SK-N-SH (cell line): ENCODE measurements at regions not wholly inside any gene's neighbourhood (a gene's known extent, or its start where the extent isn't known, plus 50 kb on each side); places are given as distances from the start of the nearest gene placed in this dataset.

Experiments used
- CTCF ChIA-PET: fragments of 300-600, 350-600 bp; formaldehyde crosslinking; extraction: SDS; loops from one replicate; lab custom pipeline; 2021; lab: Yijun Ruan, JAX
- POLR2A ChIA-PET: fragments of 350-600 bp; sonication (Branson Sonifier 250); formaldehyde crosslinking; extraction: SDS; loops from one replicate; lab custom pipeline; 2020; ENCODE audit warnings: antibody characterized with exemption, inconsistent platforms; lab: Yijun Ruan, JAX
- DNase-seq: peaks from one replicate; pipeline ENCODE4 v3.0.0; 2012
- H2AFZ ChIP-seq: fragments of 200-600 bp; sonication (generic); 2 replicates; pipeline ENCODE4 v1.8.1; 2016; ENCODE audit warnings: antibody characterized with exemption, mild to moderate bottlenecking, low read depth
- H3F3A ChIP-seq: fragments of 200-600 bp; sonication (generic); replicated peaks from 2 replicates; pipeline ENCODE3; 2016; ENCODE audit warnings: antibody characterized with exemption, mild to moderate bottlenecking; ENCODE audit not compliant: insufficient read depth
- H3K27ac ChIP-seq, 2 experiments: fragments of 200-500 bp in 1 of 2; fragments of 200-600 bp in 1 of 2; sonication (Bioruptor generic) in 1 of 2; sonication (generic), shearing (Covaris generic) in 1 of 2; 2 replicates each; pipeline versions ENCODE4 v1.5.1 to v1.6.1; 2014 to 2016; ENCODE audit warnings: low read depth in 2 of 2, inconsistent platforms in 1 of 2, low read length in 1 of 2, mild to moderate bottlenecking in 1 of 2, mixed read lengths in 1 of 2
- H3K27me3 ChIP-seq: fragments of 200-600 bp; sonication (generic), shearing (Covaris generic); 2 replicates; pipeline ENCODE4 v1.6.1; 2016; ENCODE audit warnings: mixed run types; ENCODE audit not compliant: insufficient read depth
- H3K36me3 ChIP-seq, 2 experiments: fragments of 200-500 bp in 1 of 2; fragments of 200-600 bp in 1 of 2; sonication (Bioruptor generic) in 1 of 2; sonication (generic) in 1 of 2; replicated peaks in 1 of 2; 2 replicates each; pipeline versions ENCODE3 to v1.5.1; 2014 to 2016; ENCODE audit warnings: low read length in 1 of 2, mild to moderate bottlenecking in 1 of 2; ENCODE audit not compliant: insufficient read depth in 2 of 2, control insufficient read depth in 1 of 2
- H3K4me1 ChIP-seq, 2 experiments: fragments of 200-500 bp in 1 of 2; fragments of 200-600 bp in 1 of 2; sonication (Bioruptor generic) in 1 of 2; sonication (generic), shearing (Covaris generic) in 1 of 2; 2 replicates each; pipeline versions ENCODE4 v1.5.1 to v1.6.1; 2014 to 2016; ENCODE audit warnings: low read depth in 1 of 2, low read length in 1 of 2, mixed run types in 1 of 2; ENCODE audit not compliant: insufficient read depth in 2 of 2, control insufficient read depth in 1 of 2
- H3K4me2 ChIP-seq: fragments of 200-600 bp; sonication (generic), shearing (Covaris generic); 2 replicates; pipeline ENCODE4 v1.6.1; 2017; ENCODE audit warnings: mixed run types
- H3K4me3 ChIP-seq, 2 experiments: fragments of 200-500 bp in 1 of 2; fragments of 200-600 bp in 1 of 2; sonication (Bioruptor generic) in 1 of 2; sonication (generic), shearing (Covaris generic) in 1 of 2; 2 replicates each; pipeline versions ENCODE4 v1.5.1 to v1.8.1; 2014 to 2016; ENCODE audit warnings: low read depth in 2 of 2, inconsistent platforms in 1 of 2, low read length in 1 of 2, mild to moderate bottlenecking in 1 of 2, mixed read lengths in 1 of 2, moderate library complexity in 1 of 2
- H3K79me2 ChIP-seq: fragments of 200-600 bp; sonication (generic); 2 replicates; pipeline ENCODE4 v1.8.1; 2017; ENCODE audit warnings: mild to moderate bottlenecking; ENCODE audit not compliant: insufficient read depth
- H3K9ac ChIP-seq: fragments of 200-600 bp; sonication (generic); 2 replicates; pipeline ENCODE4 v1.6.1; 2017; ENCODE audit warnings: mixed run types
- H3K9me2 ChIP-seq: fragments of 200-600 bp; sonication (generic); 2 replicates; pipeline ENCODE4 v1.6.1; 2017; ENCODE audit warnings: mixed run types
- H3K9me3 ChIP-seq: fragments of 200-600 bp; sonication (generic); 2 replicates; pipeline ENCODE4 v1.6.1; 2017; ENCODE audit warnings: mixed run types, mild to moderate bottlenecking, moderate library complexity
- H4K20me1 ChIP-seq: fragments of 200-600 bp; sonication (generic); 2 replicates; pipeline ENCODE4 v1.6.1; 2017; ENCODE audit warnings: mild to moderate bottlenecking, mixed run types; ENCODE audit not compliant: insufficient read depth
- CHD2 ChIP-seq: fragments of 150-350 bp; IDR thresholded peaks from 2 replicates; pipeline ENCODE4 v1.6.1; 2018; ENCODE audit warnings: low read length; ENCODE audit not compliant: partially characterized antibody
- ELF1 ChIP-seq: IDR thresholded peaks from 2 replicates; pipeline ENCODE4 v1.4.0; 2012
- FOSL2 ChIP-seq: IDR thresholded peaks from 2 replicates; pipeline ENCODE4 v1.4.0; 2012; ENCODE audit warnings: low read depth, mild to moderate bottlenecking, moderate library complexity, borderline replicate concordance
- FOXM1 ChIP-seq: IDR thresholded peaks from 2 replicates; pipeline ENCODE4 v1.4.0; 2012; ENCODE audit warnings: low read depth, mild to moderate bottlenecking
- GATA2 ChIP-seq: sonication (generic); formaldehyde crosslinking; IDR thresholded peaks from 2 replicates; pipeline ENCODE4 v1.5.0; 2020; ENCODE audit warnings: mild to moderate bottlenecking, missing genetic modification reagents
- NFIC ChIP-seq: IDR thresholded peaks from 2 replicates; pipeline ENCODE4 v1.4.0; 2012; ENCODE audit warnings: borderline replicate concordance
- RAD21 ChIP-seq: IDR thresholded peaks from 2 replicates; pipeline ENCODE4 v1.6.1; 2012; ENCODE audit warnings: mild to moderate bottlenecking, low read length
- RCOR1 ChIP-seq: fragments of 150-350 bp; IDR thresholded peaks from 2 replicates; pipeline ENCODE4 v1.6.1; 2017; ENCODE audit warnings: antibody characterized with exemption, low read length
- RXRA ChIP-seq: IDR thresholded peaks from 2 replicates; pipeline ENCODE4 v1.4.0; 2012; ENCODE audit warnings: low read depth, mild to moderate bottlenecking, borderline replicate concordance
- SIN3A ChIP-seq: IDR thresholded peaks from 2 replicates; pipeline ENCODE4 v1.6.1; 2012; ENCODE audit warnings: low read depth, mild to moderate bottlenecking, low read length, moderate library complexity, borderline replicate concordance
- SMC3 ChIP-seq: IDR thresholded peaks from 2 replicates; pipeline ENCODE4 v1.6.1; 2012; ENCODE audit warnings: low read depth, low read length, improper control_type of control experiment
- TCF12 ChIP-seq: IDR thresholded peaks from 2 replicates; pipeline ENCODE4 v1.4.0; 2012
- TEAD4 ChIP-seq: IDR thresholded peaks from 2 replicates; pipeline ENCODE4 v1.4.0; 2012; ENCODE audit warnings: mild to moderate bottlenecking, borderline replicate concordance; ENCODE audit not compliant: insufficient read depth
- WGBS: methylation state at CpG from one replicate; pipeline ENCODE4 v1.1.6; 2017; ENCODE audit warnings: low lambda C conversion rate; 5-methylcytosine and 5-hydroxymethylcytosine counted together
- TF ChIP-seq, protein P1 (sequence below): IDR thresholded peaks from 2 replicates; pipeline ENCODE4 v1.6.1; 2012; ENCODE audit warnings: mild to moderate bottlenecking, low read depth, low read length, moderate library complexity
- TF ChIP-seq, protein P2 (sequence below): IDR thresholded peaks from 2 replicates; pipeline ENCODE4 v1.4.0; 2012; ENCODE audit warnings: low read depth, borderline replicate concordance
- TF ChIP-seq, protein P3 (sequence below): fragments of 200-600 bp; sonication (generic); IDR thresholded peaks from 2 replicates; pipeline ENCODE4 v1.6.1; 2017; ENCODE audit warnings: antibody characterized with exemption, mild to moderate bottlenecking, moderate library complexity
- TF ChIP-seq, protein P4 (sequence below): IDR thresholded peaks from 2 replicates; pipeline ENCODE4 v1.4.0; 2012; ENCODE audit warnings: low read depth, borderline replicate concordance
- TF ChIP-seq, protein P5 (sequence below): fragments of 150-350 bp; IDR thresholded peaks from 2 replicates; pipeline ENCODE4 v1.6.1; 2016; ENCODE audit warnings: mild to moderate bottlenecking, low read depth, low read length

DNA sequence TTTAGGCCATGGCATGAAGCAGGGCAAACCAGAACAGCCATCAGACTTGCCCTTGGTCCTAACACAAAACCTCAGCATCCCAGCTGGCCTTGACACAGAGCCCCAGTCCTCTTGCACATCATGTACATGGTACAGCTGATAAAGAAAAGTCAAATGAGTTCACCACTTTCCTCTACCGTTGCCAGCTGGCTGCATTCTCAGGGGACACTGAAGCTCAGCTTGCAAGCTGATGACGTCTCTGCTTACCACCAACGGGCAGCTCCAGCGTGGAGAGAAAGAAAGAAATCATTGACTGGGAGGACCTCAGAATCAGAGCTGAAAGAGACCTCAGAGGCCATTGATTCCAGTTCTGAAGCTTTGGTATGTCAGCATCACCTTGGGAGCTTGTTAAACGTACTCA is 80.7 kb upstream of the CES5A start:
- Histone ChIP-seq H2AFZ (no peak overlapping the region), H3K4me2 (no peak overlapping the region), H3K27me3 (no peaks in the 10 kb centered on the region), H3K9me2 (peaks cover 2% of the 10 kb centered on the region; the same call in 1 of the 2 replicates), H3K36me3 (no peaks in the 10 kb centered on the region), H3F3A (no peaks in the 10 kb centered on the region), H3K27ac (no peak overlapping the region), H3K9ac (no peak overlapping the region), H3K79me2 (no peaks in the 10 kb centered on the region), H3K4me3 (no peak overlapping the region), H3K4me1 (no peaks in the 10 kb centered on the region), H4K20me1 (no peaks in the 10 kb centered on the region), H3K9me3 (no peaks in the 10 kb centered on the region)
- WGBS = 15% methylated on average over 5 of the region's 5 CpGs
- ChIA-PET POLR2A (no interaction called here), CTCF (interaction anchor here (1.2 to 3.4 kb wide), 4 partner anchors 12 to 363 kb away, joined by 3 to 25 read pairs (median 4); no protein-coding TSS in a partner anchor)
- TF ChIP-seq ELF1 (no peak), CHD2 (no peak), TEAD4 (no peak), GATA2 (CRISPR knock-in tag) (no peak), SIN3A (no peak), SMC3 (no peak), NFIC (no peak), RAD21 (no peak), TCF12 (no peak), RXRA (no peak), RCOR1 (no peak), FOSL2 (no peak), FOXM1 (no peak)
- TF ChIP-seq, protein P1, sequence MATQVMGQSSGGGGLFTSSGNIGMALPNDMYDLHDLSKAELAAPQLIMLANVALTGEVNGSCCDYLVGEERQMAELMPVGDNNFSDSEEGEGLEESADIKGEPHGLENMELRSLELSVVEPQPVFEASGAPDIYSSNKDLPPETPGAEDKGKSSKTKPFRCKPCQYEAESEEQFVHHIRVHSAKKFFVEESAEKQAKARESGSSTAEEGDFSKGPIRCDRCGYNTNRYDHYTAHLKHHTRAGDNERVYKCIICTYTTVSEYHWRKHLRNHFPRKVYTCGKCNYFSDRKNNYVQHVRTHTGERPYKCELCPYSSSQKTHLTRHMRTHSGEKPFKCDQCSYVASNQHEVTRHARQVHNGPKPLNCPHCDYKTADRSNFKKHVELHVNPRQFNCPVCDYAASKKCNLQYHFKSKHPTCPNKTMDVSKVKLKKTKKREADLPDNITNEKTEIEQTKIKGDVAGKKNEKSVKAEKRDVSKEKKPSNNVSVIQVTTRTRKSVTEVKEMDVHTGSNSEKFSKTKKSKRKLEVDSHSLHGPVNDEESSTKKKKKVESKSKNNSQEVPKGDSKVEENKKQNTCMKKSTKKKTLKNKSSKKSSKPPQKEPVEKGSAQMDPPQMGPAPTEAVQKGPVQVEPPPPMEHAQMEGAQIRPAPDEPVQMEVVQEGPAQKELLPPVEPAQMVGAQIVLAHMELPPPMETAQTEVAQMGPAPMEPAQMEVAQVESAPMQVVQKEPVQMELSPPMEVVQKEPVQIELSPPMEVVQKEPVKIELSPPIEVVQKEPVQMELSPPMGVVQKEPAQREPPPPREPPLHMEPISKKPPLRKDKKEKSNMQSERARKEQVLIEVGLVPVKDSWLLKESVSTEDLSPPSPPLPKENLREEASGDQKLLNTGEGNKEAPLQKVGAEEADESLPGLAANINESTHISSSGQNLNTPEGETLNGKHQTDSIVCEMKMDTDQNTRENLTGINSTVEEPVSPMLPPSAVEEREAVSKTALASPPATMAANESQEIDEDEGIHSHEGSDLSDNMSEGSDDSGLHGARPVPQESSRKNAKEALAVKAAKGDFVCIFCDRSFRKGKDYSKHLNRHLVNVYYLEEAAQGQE = no peak
- TF ChIP-seq, protein P2, sequence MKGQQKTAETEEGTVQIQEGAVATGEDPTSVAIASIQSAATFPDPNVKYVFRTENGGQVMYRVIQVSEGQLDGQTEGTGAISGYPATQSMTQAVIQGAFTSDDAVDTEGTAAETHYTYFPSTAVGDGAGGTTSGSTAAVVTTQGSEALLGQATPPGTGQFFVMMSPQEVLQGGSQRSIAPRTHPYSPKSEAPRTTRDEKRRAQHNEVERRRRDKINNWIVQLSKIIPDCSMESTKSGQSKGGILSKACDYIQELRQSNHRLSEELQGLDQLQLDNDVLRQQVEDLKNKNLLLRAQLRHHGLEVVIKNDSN = no peak
- TF ChIP-seq, protein P3, sequence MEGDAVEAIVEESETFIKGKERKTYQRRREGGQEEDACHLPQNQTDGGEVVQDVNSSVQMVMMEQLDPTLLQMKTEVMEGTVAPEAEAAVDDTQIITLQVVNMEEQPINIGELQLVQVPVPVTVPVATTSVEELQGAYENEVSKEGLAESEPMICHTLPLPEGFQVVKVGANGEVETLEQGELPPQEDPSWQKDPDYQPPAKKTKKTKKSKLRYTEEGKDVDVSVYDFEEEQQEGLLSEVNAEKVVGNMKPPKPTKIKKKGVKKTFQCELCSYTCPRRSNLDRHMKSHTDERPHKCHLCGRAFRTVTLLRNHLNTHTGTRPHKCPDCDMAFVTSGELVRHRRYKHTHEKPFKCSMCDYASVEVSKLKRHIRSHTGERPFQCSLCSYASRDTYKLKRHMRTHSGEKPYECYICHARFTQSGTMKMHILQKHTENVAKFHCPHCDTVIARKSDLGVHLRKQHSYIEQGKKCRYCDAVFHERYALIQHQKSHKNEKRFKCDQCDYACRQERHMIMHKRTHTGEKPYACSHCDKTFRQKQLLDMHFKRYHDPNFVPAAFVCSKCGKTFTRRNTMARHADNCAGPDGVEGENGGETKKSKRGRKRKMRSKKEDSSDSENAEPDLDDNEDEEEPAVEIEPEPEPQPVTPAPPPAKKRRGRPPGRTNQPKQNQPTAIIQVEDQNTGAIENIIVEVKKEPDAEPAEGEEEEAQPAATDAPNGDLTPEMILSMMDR = no peak
- TF ChIP-seq, protein P4, sequence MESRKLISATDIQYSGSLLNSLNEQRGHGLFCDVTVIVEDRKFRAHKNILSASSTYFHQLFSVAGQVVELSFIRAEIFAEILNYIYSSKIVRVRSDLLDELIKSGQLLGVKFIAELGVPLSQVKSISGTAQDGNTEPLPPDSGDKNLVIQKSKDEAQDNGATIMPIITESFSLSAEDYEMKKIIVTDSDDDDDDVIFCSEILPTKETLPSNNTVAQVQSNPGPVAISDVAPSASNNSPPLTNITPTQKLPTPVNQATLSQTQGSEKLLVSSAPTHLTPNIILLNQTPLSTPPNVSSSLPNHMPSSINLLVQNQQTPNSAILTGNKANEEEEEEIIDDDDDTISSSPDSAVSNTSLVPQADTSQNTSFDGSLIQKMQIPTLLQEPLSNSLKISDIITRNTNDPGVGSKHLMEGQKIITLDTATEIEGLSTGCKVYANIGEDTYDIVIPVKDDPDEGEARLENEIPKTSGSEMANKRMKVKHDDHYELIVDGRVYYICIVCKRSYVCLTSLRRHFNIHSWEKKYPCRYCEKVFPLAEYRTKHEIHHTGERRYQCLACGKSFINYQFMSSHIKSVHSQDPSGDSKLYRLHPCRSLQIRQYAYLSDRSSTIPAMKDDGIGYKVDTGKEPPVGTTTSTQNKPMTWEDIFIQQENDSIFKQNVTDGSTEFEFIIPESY = no peak
- TF ChIP-seq, protein P5, sequence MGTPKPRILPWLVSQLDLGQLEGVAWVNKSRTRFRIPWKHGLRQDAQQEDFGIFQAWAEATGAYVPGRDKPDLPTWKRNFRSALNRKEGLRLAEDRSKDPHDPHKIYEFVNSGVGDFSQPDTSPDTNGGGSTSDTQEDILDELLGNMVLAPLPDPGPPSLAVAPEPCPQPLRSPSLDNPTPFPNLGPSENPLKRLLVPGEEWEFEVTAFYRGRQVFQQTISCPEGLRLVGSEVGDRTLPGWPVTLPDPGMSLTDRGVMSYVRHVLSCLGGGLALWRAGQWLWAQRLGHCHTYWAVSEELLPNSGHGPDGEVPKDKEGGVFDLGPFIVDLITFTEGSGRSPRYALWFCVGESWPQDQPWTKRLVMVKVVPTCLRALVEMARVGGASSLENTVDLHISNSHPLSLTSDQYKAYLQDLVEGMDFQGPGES = no peak
- no peak for DNase-seq
